ENCODE measurements at regions not wholly inside any gene's neighbourhood (a gene's known extent, or its start where the extent isn't known, plus 50 kb on each side); places are given as distances from the start of the nearest gene placed in this dataset.
"Not testable (repeated sequence)": the region's sequence is repeated elsewhere in the genome, so short reads cannot be mapped to it uniquely, and the experiment has no call there.

DNA sequence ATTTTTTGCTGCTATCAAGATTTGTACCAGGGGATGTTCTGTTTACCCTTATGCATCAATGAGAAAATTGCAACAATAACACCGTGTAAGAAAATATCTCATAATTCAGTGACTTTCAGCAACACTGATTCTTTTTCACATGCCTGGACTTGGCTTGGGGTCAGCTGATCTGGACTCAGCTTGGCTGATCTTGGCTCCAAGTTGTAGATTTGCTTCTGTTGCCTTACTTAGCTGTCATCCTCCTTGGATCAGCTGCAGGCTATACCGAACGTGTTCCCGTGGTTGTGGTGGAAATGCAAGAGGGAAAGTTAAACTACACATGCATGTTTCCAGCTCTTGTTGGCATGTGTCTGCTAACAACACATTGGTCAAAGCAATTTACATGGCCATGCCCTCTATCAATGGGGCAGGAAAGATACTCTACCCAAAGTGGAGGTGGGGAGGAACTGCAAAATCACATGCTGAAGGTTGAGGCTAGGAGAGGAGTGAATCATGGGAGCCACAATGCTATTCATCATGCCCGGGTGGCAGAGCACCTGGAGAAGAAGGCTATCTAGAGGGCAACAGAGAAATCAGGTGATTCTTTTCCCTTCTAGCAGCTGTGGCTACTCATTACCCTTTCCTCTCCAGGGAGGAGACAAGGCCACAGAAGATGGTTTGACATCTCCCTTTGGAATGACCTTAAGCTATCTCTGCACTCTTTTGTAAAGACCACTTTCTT is 1276.3 kb upstream of the AUTS2 start:
- no peak for DNase-seq

DNA sequence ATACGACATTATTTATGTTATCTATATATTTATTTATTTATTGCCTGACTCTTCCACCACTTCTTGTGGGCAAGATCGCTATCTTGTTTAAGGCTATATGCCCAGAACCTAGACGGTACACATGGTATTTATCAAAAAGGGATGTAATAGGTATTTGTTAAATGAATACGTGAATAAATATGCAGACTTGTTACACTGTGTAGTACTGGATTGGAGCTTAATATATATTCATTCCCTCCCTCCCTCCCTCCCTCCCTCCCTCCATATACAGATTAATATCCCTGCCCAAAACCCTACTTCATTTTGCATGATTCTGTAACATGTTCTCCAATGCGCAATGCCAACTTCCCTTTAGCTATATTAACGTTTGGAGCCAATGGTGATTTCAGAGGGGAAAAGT is 1273.7 kb upstream of the AUTS2 start:
- DNase-seq: no peak

DNA sequence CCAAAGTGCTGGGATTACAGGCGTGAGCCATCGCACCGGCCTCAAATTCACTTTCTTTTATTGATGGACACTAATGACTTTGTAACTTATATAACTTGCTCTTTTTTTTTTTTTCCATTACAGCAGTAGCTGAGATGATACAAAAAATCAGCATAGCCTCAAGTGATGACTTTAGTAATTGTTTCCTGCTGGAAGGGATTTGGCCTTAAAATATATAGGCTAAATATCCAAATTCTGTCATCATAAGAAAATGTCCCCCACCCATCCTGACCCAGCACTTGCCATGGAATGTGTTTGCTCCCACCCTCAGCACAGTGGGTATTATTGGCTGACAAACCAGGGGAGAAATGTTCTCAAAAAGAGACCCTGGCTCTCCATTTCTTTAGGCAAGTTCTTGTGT is 1264.1 kb upstream of the AUTS2 start:
- DNase-seq: no peak

DNA sequence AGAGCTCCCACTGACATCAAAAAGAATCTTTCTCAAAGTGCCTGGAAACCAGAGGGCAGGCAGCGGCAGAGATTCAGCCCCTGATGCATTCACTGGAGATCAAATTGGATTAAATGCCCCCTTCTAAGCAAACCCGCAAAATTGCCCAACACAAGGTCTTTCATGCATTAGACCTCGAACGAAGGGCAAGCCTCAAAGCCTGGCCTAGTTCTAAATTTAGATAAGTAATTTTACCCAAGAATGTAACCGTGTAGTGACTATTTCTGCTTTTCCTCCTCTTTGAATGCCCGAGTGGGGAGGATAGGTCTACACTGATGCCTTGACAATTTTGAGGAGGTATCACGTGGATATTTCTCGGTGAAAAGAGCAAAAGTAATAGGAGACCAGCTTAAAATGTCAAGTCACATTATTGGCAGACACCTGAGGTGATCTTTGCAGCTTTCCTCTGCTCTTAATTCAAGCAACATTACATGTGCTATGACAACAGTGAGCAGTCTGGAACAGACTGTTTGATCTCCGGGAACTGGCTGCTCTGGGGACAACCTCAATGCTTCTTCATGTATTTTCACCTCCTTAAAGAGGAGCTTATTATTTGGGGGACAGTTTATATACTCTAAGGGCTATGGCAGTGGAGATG is 1263.5 kb upstream of the AUTS2 start:
- no peak for DNase-seq

DNA sequence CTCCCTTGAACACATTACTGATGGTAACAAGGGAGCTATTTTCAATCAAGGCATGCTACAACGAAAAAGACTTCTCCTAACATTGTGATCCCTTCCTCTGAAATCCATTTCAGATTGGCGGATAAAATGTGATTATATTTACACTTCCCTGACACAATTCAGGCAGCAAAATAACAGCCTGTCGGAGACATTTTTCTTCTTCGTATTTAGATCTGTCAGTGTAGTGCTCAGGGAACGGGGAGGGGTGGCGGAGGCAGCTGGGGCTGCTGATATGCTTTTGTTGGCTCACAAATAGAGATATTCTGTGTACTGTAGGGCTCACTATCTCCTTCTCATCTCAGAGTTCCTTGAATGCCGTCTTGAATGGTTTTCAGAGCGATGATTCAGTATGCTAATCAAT is 1261.7 kb upstream of the AUTS2 start:
- DNase-seq: no peak

DNA sequence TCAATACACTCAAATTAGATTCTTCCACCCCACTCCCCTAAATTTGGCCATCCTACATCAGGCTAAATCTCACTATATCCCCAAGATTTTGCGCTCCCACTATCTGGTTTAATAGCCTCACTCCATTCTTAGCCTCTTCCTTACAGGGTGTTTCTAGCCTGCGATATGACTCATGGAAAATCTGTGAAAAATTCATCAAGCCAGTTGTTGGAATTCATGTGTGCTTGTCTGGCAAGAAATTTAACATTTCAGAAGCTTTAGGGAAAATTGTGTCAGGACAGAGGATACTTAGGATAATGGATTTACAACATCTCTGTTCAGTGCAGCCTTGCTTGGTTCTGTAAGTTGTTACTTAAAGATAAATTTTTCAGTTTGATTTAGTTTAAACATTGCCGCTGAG is 1249.9 kb upstream of the AUTS2 start:
- DNase-seq: no peak

DNA sequence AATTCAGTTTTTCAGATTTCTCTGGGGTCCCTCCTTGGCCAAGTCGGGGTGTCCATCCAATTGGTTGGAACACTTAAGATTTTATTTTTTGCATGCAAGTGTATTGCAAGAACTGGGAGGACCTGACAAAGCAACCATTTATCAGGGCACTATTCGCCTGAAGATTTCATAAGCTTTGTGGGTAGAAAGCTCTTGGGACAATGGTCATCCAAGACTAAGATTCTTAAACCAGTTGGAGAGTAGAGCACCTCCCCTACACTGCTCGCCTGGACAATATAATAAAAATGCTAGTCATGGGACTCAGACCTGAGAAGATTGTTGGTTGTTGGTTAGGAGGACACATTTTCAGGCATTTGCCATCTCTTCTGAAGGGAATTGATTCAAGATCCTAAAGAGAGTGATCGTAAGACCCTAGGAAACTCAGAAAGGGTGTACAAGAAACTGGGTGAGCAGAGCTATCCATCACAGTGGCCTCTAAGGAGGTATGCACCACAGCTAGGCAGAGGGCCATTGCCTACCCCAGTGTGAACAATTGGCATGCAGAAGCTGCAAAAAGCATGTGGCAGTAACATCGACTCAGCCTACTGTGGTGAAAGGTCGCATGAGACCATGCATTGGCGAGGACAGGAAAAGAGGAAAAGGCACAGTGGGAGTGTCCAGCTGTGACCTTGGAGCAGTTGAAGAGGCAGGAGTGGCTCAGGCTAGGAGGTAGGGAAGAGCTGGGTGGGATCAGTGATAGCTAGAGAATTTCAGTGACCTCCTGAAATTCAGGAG is 1235.3 kb upstream of the AUTS2 start:
- DNase-seq: no peak

DNA sequence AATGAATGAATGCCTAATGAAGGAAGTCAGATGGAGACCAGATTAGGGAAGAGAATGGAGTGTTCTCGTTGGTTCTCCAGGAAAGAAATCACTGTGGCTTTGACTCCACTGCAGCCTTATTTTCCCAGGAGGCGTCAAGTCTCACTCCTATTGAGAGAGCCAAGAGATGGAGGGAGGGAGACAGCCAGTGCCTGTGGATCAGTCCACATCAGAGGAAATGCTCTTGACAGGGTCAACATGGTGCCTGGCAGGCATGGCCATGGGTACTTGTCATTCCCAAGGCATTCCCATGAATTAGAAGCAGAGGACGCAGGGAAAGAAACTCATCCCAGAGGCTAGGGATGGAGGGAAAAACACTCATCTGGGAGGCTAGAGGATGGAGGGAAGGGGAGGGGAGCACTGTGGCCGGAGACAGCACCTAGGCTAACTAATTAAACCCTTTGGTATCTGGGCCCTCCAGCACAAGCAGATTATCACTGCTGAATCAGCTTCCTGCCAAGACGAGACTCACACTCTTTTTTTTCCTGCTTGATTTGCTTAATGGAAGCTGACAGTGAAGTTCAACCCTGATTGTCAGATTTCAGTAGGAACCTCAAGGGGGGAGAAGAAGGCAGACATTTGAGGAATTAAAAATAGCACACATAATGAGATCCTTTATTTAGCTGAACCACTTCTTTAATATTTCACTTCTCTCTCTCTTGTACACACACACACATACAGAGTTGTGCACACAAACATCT is 1233.2 kb upstream of the AUTS2 start:
- no peak for DNase-seq

DNA sequence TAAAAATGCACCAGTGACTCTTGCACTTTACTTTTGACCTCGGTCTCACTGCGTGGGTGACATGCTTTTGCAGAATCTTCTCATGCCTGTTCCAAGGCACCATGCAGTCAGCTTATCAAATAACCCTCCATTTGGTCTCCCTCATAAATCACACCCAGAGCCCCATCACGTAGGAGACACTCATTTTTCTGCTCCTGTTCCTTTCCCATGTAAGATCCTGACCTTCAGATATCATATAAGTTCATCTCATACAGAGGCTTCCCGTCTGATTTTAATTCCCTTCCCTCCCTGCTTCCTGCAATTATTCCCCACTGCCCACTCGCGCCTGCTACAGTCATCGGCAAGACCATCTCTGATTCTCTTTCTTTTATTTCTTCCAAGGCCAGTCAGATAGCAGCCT is 1226.3 kb upstream of the AUTS2 start:
- DNase-seq: no peak

DNA sequence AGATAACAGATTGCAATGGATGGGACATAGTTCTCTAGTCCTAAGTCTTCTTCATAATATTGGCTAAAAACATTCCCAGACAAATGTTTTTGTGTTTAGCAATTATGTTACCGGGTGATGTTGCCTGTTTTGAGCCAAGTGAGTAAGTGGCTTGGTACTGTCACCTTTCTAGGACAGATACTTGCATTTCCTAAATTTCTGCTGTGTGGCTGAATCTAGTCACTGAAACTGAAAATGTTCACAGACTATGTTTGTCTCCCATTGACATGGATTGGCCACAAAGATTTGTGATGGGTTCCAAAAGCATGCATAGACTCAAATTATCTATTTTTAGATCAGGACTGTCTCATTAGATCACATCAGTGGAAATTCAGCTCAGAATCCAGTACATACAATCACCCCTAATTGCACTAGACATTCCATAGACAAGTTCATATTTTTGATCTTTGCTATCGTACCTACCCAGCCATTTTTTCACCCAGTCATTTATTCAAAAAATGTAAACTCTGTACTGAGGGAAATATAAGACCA is 1222.1 kb upstream of the AUTS2 start:
- no peak for DNase-seq

DNA sequence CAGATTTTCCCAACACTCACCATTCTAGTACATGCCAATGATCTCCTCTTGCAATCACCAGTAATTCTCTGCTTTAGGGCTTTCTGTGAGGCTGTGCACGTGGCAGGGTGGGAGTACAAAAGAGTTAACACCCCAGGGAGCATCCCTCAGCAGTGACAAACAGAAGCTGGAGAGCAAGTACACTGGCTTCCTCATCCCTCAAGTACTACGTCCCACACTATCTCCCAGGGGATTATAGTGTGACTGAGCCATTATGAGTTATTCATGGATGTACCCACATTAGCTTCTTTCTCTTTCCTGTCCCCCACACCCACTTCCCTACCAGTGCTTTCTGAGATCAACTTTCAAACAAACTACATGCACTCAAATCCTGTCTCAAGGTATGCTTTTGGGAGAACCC is 1216.5 kb upstream of the AUTS2 start:
- DNase-seq: no peak

DNA sequence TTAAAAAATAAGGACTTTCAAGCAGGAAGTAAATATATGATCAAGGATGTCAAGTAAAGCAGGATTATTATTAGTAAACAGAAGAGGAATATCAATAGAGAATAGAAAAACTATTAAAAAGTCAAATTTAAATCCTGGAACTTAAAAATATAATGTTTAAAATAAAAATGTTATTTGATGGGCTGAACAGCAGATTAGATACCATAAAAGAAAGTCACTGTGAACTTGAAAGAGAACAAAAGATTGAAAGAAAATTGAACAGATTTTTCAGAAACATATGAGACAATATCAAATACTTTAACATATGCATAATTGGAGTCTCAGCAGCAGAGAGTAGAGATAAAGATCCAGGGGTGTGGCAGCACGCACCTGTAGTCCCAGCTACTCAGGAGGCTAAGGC is 1213.7 kb upstream of the AUTS2 start:
- no peak for DNase-seq

DNA sequence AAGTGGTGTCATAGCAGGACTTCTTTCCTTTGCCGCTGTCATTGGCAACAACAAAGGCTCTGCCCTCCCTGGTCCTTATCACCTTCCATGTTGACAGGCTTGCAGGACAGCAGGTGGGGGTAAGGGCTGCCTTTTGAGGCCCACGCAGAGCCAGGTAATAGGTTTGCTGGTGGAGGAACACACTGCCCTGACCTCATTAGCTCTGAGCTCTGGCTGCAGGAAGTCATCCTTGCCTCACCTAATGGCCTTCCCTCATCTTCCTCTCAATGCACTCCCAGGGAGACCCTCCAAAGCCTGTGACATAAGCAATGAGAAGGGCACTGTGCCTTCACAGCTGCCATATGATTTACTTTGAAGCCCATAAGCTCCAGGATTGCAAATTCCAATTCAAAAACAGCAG is 1205.2 kb upstream of the AUTS2 start:
- DNase-seq: no peak

DNA sequence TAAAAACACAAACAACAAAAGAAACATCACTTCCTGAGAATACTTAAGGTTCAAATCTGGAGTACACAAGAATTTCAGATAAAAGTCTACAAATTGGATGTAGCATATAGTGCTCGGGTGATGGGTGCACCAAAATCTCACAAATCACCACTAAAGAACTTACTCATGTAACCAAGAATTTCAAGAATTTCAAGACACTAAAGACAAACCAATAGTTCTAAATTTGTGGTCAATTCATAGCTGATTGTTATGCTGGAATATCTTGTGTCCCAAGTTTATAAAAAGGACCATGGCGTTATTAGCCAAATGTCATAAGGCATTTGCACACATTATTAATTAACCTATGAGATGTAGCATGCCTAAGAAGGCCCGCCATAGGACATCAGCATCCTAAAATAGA is 1204.1 kb upstream of the AUTS2 start:
- no peak for DNase-seq

DNA sequence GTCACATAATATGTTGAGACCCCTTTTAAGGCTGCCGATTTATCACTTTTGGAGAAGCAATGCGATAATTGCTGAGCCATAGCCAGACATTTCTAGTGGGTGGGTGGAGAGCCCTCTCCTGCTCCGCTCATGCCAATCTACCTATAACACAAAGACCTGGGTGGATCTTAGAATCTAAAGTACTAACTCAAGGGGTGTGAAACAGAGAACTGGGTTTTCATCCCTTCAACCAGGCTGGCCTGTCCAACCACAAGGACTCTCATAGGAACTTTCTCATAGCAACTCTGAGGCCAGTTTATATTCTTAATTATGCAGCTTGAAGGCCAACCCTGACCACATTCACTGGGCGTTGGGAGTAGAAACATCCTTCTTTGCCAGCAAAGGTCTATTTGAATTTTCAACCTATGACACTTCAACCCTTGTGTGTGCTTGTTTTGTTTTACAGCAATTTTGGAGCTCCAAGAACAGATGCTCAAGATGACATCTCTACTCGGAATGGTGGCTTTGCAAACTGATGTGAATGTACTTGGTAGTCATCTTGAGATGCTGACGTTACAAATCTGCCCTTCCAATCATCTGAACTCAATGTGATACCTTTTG is 1198.2 kb upstream of the AUTS2 start:
- DNase-seq: no peak

DNA sequence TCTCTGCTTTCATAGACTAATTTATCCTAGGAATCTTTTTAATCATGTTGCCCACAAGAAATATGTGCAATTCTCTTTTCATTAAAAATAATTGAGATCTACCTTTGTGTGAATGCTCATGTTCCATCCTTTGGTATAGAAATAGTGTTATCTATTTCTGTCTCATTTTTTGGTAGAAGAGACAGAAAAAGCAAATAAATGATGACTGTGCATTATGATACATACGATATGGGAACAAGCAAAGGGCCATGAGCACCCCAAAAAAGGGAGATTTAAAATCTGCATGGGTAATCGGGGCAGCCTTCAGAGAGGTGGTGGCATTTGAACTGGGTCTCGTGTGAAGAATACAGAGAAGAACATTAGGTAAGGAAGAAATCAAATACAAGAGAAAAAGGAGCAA is 1197.5 kb upstream of the AUTS2 start:
- DNase-seq: no peak

DNA sequence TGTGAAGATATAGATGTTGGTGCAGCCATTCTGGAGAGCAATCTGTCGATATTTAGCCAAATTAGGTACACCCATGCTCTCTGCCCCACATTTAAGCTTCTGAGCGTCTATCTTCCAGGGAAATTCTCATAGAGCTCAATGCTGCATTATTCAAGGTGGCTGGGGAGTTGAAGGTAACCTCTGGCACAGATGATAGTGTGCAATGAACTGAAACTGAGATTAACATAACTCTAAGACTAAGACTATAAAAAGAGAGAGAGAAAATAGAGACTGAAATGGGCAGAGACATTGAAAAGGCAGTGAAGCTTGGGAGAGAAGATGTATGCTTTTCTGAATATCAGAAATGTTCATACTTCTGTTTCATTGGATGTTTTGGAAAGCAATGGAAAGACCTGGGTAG is 1197.0 kb upstream of the AUTS2 start:
- no peak for DNase-seq

DNA sequence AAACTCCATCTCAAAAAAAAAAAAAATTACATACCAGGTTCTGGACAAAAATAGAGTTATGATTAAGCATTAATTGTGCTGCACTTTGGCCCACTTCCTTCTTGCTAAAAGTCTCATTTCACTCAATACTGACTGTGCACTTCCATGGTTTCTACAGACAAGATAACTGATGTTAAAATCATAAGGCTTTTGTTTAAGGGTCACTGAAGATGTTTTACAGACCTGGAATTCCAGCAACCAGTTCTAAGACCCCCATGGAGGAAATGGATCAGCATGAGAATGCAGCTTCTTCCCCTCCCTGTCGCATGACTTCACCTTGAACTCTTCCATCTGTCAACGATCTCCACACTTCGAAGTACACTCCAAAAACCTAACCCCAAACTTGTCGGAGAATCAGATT is 1191.8 kb upstream of the AUTS2 start:
- no peak for DNase-seq

DNA sequence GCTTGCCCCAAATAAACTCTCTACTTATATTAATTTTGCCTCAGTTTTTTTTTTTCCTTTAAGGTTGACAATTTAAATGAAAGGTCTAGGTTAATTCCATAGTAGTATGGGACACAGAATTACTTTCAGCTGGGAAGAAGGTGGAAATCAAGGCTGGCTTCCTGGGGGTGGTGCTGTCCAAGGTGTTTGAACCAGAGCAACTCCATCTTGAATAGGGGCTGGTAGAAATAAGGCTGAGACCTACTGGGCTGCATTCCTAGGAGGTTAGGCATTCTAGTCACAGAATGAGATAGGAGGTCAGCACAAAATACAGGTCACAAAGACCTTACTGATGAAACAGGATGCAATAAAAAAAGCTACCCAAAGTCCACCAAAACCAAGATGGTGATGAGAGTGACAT is 1190.8 kb upstream of the AUTS2 start:
- no peak for DNase-seq

DNA sequence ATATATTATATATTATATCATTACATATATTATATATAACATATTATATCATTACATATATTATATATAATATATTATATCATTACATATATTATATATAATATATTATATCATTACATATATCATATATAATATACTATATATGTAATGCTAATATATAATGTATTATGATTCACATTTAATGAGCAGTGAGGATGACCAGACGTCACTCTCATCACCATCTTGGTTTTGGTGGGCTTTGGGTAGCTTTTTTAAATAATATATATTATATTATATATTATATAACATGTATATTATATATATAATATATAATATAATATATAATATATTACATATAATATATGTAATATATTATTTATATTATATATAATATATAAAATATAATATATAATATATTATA is 1189.4 kb upstream of the AUTS2 start:
- DNase-seq: no peak

DNA sequence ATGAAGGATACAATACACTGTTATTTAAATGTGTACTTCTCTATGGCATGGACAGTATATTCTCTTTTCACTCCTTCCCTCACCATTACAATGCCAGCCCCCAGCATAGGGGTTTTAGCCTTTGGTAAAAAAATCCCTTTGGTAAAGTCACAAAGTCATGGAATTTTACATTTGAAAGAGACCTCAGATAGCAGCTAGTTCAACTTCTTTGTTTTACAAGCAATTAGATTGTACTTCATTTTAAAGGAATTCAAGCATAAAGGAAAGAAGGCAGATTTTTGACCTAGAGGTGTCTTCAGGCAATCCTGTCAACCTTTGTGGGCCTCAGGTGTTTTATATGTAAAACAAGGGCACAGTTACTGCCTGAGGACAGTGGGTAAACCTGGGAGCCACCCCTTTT is 1188.4 kb upstream of the AUTS2 start:
- DNase-seq: no peak

DNA sequence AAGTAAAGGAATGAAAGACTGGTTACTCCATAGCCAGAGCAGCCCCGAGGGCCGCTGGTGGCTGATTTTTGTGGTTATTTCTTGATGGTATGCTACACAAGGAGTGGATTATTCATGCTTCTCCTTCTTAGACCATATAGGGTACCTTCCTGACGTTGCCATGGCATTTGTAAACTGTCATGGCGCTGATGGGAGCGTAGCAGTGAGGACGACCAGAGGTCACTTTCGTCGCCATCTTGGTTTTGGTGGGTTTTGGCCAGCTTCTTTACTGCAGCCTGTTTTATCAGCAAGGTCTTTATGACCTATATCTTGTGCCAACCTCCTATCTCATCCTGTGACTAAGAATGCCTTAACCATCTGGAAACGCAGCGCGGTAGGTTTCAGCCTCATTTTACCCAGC is 1187.6 kb upstream of the AUTS2 start:
- DNase-seq: not testable (repeated sequence)

DNA sequence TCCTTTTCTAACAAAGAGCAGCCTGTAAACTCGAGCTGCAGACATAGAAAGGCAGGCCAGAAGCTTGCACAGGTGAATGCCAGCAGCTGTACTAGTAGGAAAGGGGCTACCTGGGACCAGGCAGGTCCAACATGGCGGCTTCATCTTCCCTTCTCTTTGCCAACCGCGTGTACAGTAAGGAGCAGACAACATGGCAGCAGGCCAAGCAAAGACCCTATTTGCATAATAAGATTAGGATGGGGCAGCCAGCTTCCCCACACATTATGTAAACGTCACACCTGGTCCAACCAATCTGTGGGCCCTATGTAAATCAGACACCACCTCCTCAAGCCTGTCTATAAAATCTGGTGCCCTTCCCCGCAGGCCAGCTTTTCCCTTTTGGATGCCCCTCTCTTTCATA is 1186.5 kb upstream of the AUTS2 start:
- DNase-seq: no peak

All from inflammatory macrophage treated with lipopolysaccharide for 1 hour (primary cell).